ENCODE measurements at regions not wholly inside any gene's neighbourhood (a gene's known extent, or its start where the extent isn't known, plus 50 kb on each side); places are given as distances from the start of the nearest gene placed in this dataset.
"Not testable (repeated sequence)": the region's sequence is repeated elsewhere in the genome, so short reads cannot be mapped to it uniquely, and the experiment has no call there.

DNA sequence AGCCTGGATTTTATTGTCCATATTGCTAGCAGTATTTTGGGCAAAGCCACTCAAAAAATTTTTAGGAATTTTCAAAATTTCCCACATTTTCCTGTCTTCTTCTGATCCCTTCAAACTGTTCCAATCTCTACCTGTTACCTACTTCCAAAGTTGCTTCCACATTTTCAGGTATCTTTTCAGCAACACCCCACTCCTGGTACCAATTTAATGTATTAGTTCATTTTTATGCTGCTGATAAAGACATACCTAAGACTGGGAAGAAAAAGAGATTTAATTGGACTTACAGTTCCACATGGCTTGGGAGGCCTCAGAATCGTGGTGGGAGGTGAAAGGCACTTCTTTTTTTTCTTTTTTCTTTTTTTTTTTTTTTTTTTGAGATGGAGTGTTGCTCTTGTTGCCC lies 73.6 kb upstream of the COL1A2 start:
- not testable (repeated sequence) for H3K18ac ChIP-seq (ENCODE audit: low read length); H4K5ac ChIP-seq (ENCODE audit: low read length); H3K27ac ChIP-seq (ENCODE audit: low read depth, low read length); DNase-seq; H3K4me3 ChIP-seq (ENCODE audit: low read length); H4K8ac ChIP-seq (ENCODE audit: low read depth, low read length); H2AK5ac ChIP-seq (ENCODE audit: low read length); H3K4me2 ChIP-seq (ENCODE audit: low read length); H3K4ac ChIP-seq (ENCODE audit: low read depth, low read length); H2BK15ac ChIP-seq (replicated peaks; ENCODE audit: low read depth); H3K27me3 ChIP-seq (ENCODE audit: insufficient read depth, low read length, poor library complexity); H2BK5ac ChIP-seq (ENCODE audit: low read length); H3K79me2 ChIP-seq (ENCODE audit: control insufficient read depth, insufficient read depth, low read length); H3K4me1 ChIP-seq (ENCODE audit: control insufficient read depth, low read depth, low read length); H3K56ac ChIP-seq (ENCODE audit: low read length); H3K36me3 ChIP-seq (ENCODE audit: control insufficient read depth, insufficient read depth, low read length); H2BK120ac ChIP-seq (ENCODE audit: low read depth, low read length); H3K23ac ChIP-seq (ENCODE audit: low read length); H3K9ac ChIP-seq (ENCODE audit: low read length); H3K79me1 ChIP-seq (ENCODE audit: low read length)
- no CpG with 5 or more reads among the region's 1 CpG for WGBS (ENCODE audit: extremely low coverage, insufficient coverage, low lambda C conversion rate)

DNA sequence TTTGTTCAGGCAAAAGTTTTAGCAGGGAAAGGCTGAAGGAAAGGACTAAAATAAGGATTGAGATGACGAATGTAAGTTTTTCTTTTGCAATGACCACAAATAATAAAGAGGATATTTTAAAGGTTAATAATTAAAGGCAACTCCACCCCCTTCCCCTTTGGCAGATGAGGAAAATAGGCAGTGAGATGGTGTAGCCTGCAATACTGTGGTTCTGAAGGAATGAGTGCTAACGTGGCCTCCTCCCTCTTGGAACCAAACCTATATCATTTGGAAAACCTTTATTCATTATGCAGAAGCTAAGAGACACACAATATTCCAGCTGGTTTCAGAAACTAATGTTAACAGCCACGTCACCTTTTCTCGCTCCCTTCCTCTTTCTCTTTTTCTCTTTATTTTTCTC lies 70.9 kb upstream of the COL1A2 start:
- H3K56ac ChIP-seq (ENCODE audit: low read length), result no peak overlapping the region
- H3K79me1 ChIP-seq (ENCODE audit: low read length), result no peaks in the 10 kb centered on the region
- H3K27me3 ChIP-seq (ENCODE audit: insufficient read depth, low read length, poor library complexity), result no peaks in the 10 kb centered on the region
- H3K4me1 ChIP-seq (ENCODE audit: control insufficient read depth, low read depth, low read length), result no peaks in the 10 kb centered on the region
- H2BK15ac ChIP-seq (replicated peaks; ENCODE audit: low read depth), result no peak overlapping the region
- H3K27ac ChIP-seq (ENCODE audit: low read depth, low read length), result no peak overlapping the region
- H4K5ac ChIP-seq (ENCODE audit: low read length), result no peak overlapping the region
- no peaks in the 10 kb centered on the region for H3K36me3 ChIP-seq (ENCODE audit: control insufficient read depth, insufficient read depth, low read length)
- H2AK5ac ChIP-seq (ENCODE audit: low read length), result no peak overlapping the region
- no peak overlapping the region for H4K8ac ChIP-seq (ENCODE audit: low read depth, low read length)
- H2BK120ac ChIP-seq (ENCODE audit: low read depth, low read length), result no peak overlapping the region
- H3K4ac ChIP-seq (ENCODE audit: low read depth, low read length), result no peak overlapping the region
- H3K9ac ChIP-seq (ENCODE audit: low read length), result no peak overlapping the region
- no peak overlapping the region for H3K4me3 ChIP-seq (ENCODE audit: low read length)
- H2BK5ac ChIP-seq (ENCODE audit: low read length), result no peak overlapping the region
- no CpG with 5 or more reads among the region's 4 CpGs for WGBS (ENCODE audit: extremely low coverage, insufficient coverage, low lambda C conversion rate)
- H3K23ac ChIP-seq (ENCODE audit: low read length), result no peak overlapping the region
- H3K4me2 ChIP-seq (ENCODE audit: low read length), result no peak overlapping the region
- H3K79me2 ChIP-seq (ENCODE audit: control insufficient read depth, insufficient read depth, low read length), result no peaks in the 10 kb centered on the region
- no peak overlapping the region for H3K18ac ChIP-seq (ENCODE audit: low read length)
- no peak for DNase-seq

- no peak overlapping the region for H2BK15ac ChIP-seq (replicated peaks; ENCODE audit: low read depth)
- H4K8ac ChIP-seq (ENCODE audit: low read depth, low read length), result no peak overlapping the region
- no peak overlapping the region for H3K9ac ChIP-seq (ENCODE audit: low read length)
- no peaks in the 10 kb centered on the region for H3K4me1 ChIP-seq (ENCODE audit: control insufficient read depth, low read depth, low read length)
- no peak overlapping the region for H2BK120ac ChIP-seq (ENCODE audit: low read depth, low read length)
- no peak overlapping the region for H2BK5ac ChIP-seq (ENCODE audit: low read length)
- no peak overlapping the region for H3K4ac ChIP-seq (ENCODE audit: low read depth, low read length)
- H3K79me2 ChIP-seq (ENCODE audit: control insufficient read depth, insufficient read depth, low read length), result no peaks in the 10 kb centered on the region
- no peak overlapping the region for H3K23ac ChIP-seq (ENCODE audit: low read length)
- H3K27ac ChIP-seq (ENCODE audit: low read depth, low read length), result no peak overlapping the region
- WGBS (ENCODE audit: extremely low coverage, insufficient coverage, low lambda C conversion rate), result no CpG with 5 or more reads among the region's 2 CpGs
- DNase-seq, result no peak
- no peak overlapping the region for H3K4me3 ChIP-seq (ENCODE audit: low read length)
- H3K27me3 ChIP-seq (ENCODE audit: insufficient read depth, low read length, poor library complexity), result no peaks in the 10 kb centered on the region
- H3K36me3 ChIP-seq (ENCODE audit: control insufficient read depth, insufficient read depth, low read length), result no peaks in the 10 kb centered on the region
- H3K18ac ChIP-seq (ENCODE audit: low read length), result no peak overlapping the region
- no peak overlapping the region for H2AK5ac ChIP-seq (ENCODE audit: low read length)
- no peaks in the 10 kb centered on the region for H3K79me1 ChIP-seq (ENCODE audit: low read length)
- no peak overlapping the region for H3K4me2 ChIP-seq (ENCODE audit: low read length)
- no peak overlapping the region for H3K56ac ChIP-seq (ENCODE audit: low read length)
- H4K5ac ChIP-seq (ENCODE audit: low read length), result no peak overlapping the region
These were observed 70.1 kb upstream of the COL1A2 start for GRCh38 chr7:94324380-94325121.

DNA sequence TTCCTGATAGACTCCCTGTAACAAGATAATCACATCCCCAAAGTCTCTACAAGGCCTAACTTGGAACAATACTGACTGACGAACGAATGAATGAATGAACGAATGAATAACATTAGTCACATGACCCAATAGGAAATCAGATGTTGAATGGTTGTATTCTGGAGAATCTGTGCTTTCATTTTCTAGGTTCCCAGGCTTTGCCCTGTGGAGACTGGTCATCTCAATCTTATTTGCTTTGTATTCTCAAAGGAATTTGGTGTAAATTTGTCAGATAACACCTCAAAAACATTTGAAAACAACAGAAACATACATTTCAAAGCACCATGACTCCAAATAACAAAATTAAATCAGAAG lies 69.6 kb upstream of the COL1A2 start:
- no peaks in the 10 kb centered on the region for H3K79me1 ChIP-seq (ENCODE audit: low read length)
- H3K4me1 ChIP-seq (ENCODE audit: control insufficient read depth, low read depth, low read length), result no peaks in the 10 kb centered on the region
- no peaks in the 10 kb centered on the region for H3K27me3 ChIP-seq (ENCODE audit: insufficient read depth, low read length, poor library complexity)
- H3K4me3 ChIP-seq (ENCODE audit: low read length), result no peak overlapping the region
- H4K8ac ChIP-seq (ENCODE audit: low read depth, low read length), result no peak overlapping the region
- H3K27ac ChIP-seq (ENCODE audit: low read depth, low read length), result no peak overlapping the region
- H2BK5ac ChIP-seq (ENCODE audit: low read length), result no peak overlapping the region
- H3K79me2 ChIP-seq (ENCODE audit: control insufficient read depth, insufficient read depth, low read length), result no peaks in the 10 kb centered on the region
- no peak overlapping the region for H2AK5ac ChIP-seq (ENCODE audit: low read length)
- H3K36me3 ChIP-seq (ENCODE audit: control insufficient read depth, insufficient read depth, low read length), result no peaks in the 10 kb centered on the region
- H2BK120ac ChIP-seq (ENCODE audit: low read depth, low read length), result no peak overlapping the region
- no peak overlapping the region for H3K23ac ChIP-seq (ENCODE audit: low read length)
- H3K56ac ChIP-seq (ENCODE audit: low read length), result no peak overlapping the region
- no peak overlapping the region for H2BK15ac ChIP-seq (replicated peaks; ENCODE audit: low read depth)
- H3K18ac ChIP-seq (ENCODE audit: low read length), result no peak overlapping the region
- WGBS (ENCODE audit: extremely low coverage, insufficient coverage, low lambda C conversion rate), result no CpG with 5 or more reads among the region's 3 CpGs
- no peak overlapping the region for H3K4me2 ChIP-seq (ENCODE audit: low read length)
- no peak overlapping the region for H4K5ac ChIP-seq (ENCODE audit: low read length)
- no peak overlapping the region for H3K9ac ChIP-seq (ENCODE audit: low read length)
- H3K4ac ChIP-seq (ENCODE audit: low read depth, low read length), result no peak overlapping the region
- no peak for DNase-seq

GRCh38 chr7:94330269-94331020 lies 64.2 kb upstream of the COL1A2 start:
- Histone ChIP-seq H3K9ac (ENCODE audit: low read length) (no peak overlapping the region), H2BK120ac (ENCODE audit: low read depth, low read length) (no peak overlapping the region), H3K27ac (ENCODE audit: low read depth, low read length) (no peak overlapping the region), H3K4me2 (ENCODE audit: low read length) (no peak overlapping the region), H3K18ac (ENCODE audit: low read length) (no peak overlapping the region), H3K4me1 (ENCODE audit: control insufficient read depth, low read depth, low read length) (no peaks in the 10 kb centered on the region), H3K36me3 (ENCODE audit: control insufficient read depth, insufficient read depth, low read length) (no peaks in the 10 kb centered on the region), H3K4ac (ENCODE audit: low read depth, low read length) (no peak overlapping the region), H2BK15ac (replicated peaks; ENCODE audit: low read depth) (no peak overlapping the region), H3K27me3 (ENCODE audit: insufficient read depth, low read length, poor library complexity) (no peaks in the 10 kb centered on the region), H3K4me3 (ENCODE audit: low read length) (no peak overlapping the region), H3K79me1 (ENCODE audit: low read length) (no peaks in the 10 kb centered on the region), H2AK5ac (ENCODE audit: low read length) (no peak overlapping the region), H3K23ac (ENCODE audit: low read length) (no peak overlapping the region), H2BK5ac (ENCODE audit: low read length) (no peak overlapping the region), H4K5ac (ENCODE audit: low read length) (no peak overlapping the region), H4K8ac (ENCODE audit: low read depth, low read length) (no peak overlapping the region), H3K79me2 (ENCODE audit: control insufficient read depth, insufficient read depth, low read length) (no peaks in the 10 kb centered on the region), H3K56ac (ENCODE audit: low read length) (no peak overlapping the region)
- no CpG with 5 or more reads among the region's 7 CpGs for WGBS (ENCODE audit: extremely low coverage, insufficient coverage, low lambda C conversion rate)
- DNase-seq, result no peak
